Esophagus muscularis mucosa (tissue), 4 donors: ENCODE measurements at regions not wholly inside any gene's neighbourhood (a gene's known extent, or its start where the extent isn't known, plus 50 kb on each side); places are given as distances from the start of the nearest gene placed in this dataset.

Experiments
- DNase-seq: peaks from one replicate; pipeline ENCODE4 v3.0.0-alpha.2; 2017; ENCODE audit errors: extremely low spot score
- H3K27ac ChIP-seq, 4 donors: fragments of 200-600 bp; sonication (generic); replicated peaks in 1 of 4; 1 replicate in 3 of 4; 2 replicates in 1 of 4; pipeline ENCODE4 v1.5.1; 2016 to 2019; ENCODE audit warnings: mild to moderate bottlenecking in 1 of 4
- H3K27me3 ChIP-seq, 4 donors: fragments of 200-600 bp; sonication (generic); one replicate each; pipeline versions ENCODE4 v1.5.1 to v1.6.0; 2016 to 2019
- H3K36me3 ChIP-seq, 4 donors: fragments of 200-600 bp; sonication (generic); one replicate each; pipeline ENCODE4 v1.5.1; 2016 to 2019
- H3K4me1 ChIP-seq, 4 donors: fragments of 200-600 bp; sonication (generic); one replicate each; pipeline ENCODE4 v1.5.1; 2016 to 2019
- H3K4me3 ChIP-seq, 4 donors: fragments of 200-600 bp; sonication (generic); 1 replicate in 2 of 4; 2 replicates in 2 of 4; pipeline ENCODE4 v1.5.1; 2016 to 2019; ENCODE audit warnings: mild to moderate bottlenecking in 4 of 4, moderate library complexity in 1 of 4
- H3K9me3 ChIP-seq, 4 donors: fragments of 200-600 bp; sonication (generic); 1 replicate in 3 of 4; 2 replicates in 1 of 4; pipeline ENCODE4 v1.5.1; 2016 to 2019
- EP300 ChIP-seq: sonication (generic); formaldehyde crosslinking; IDR thresholded peaks from one replicate; pipeline ENCODE4 v1.6.1; 2017; ENCODE audit warnings: antibody characterized with exemption
- POLR2A ChIP-seq: fragments of 450-650 bp; IDR thresholded peaks from one replicate; pipeline ENCODE4 v1.6.1; 2017; ENCODE audit warnings: antibody characterized with exemption, moderate library complexity, mild to moderate bottlenecking, low read depth
- POLR2AphosphoS5 ChIP-seq, 2 donors: sonication (generic); formaldehyde crosslinking; IDR thresholded peaks; one replicate each; pipeline ENCODE4 v1.6.1; 2017; ENCODE audit warnings: antibody characterized with exemption in 2 of 2
- WGBS: methylation state at CpG from one replicate; pipeline ENCODE4 v1.1.5; 2018; 5-methylcytosine and 5-hydroxymethylcytosine counted together
- intact Hi-C: fragments of 100-400 bp; cut with DNase I; formaldehyde crosslinking; loops from one replicate; pipeline ENCODE4 v1.15.1; 2023
- TF ChIP-seq, protein P1 (sequence below), 3 experiments: fragments of 200-600 bp in 2 of 3; fragments of 450-650 bp in 1 of 3; sonication (generic) in 2 of 3; IDR thresholded peaks; one replicate each; pipeline ENCODE4 v1.5.1; 2017 to 2019; ENCODE audit warnings: antibody characterized with exemption in 3 of 3, mild to moderate bottlenecking in 2 of 3, moderate library complexity in 1 of 3

DNA sequence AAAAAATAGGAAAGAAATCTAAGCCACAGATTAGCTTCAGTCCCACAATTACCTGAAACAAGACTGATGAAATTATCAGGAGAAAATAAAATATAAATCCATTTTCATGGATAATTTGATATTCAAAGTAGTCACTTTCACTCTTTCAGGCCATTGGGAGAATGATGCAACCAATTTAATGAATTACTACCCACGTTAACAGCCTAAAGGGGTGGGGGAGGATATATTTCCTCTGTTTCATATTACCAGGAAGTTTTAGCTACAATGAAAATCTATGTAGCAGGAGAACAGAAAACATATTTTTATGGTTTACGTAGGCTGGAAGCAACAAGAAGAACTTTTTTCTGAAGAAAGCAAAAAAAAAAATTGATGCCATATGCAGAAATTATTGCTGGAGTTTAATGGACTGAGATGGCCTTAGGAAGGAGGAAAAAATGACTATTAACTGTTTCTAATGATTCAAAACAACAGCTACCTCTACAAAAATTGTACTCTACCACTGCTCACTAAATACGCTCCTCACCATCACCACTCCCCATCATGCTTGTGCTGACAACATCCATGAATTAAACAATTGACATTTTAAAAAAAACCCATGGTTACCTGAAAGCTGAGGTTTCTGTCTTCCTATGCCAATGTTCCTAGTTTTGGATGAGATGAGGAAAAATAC is 100.9 kb downstream of the CXXC4 start:
- H3K27ac ChIP-seq = no peak overlapping the region
- H3K4me1 ChIP-seq = peaks cover 3 to 15% (median 10%) of the 10 kb centered on the region in 4 donors
- intact Hi-C loops = no loop called here
- H3K36me3 ChIP-seq = no peaks in the 10 kb centered on the region
- TF ChIP-seq POLR2A = no peak
- no peak for TF ChIP-seq EP300
- TF ChIP-seq, protein P1, sequence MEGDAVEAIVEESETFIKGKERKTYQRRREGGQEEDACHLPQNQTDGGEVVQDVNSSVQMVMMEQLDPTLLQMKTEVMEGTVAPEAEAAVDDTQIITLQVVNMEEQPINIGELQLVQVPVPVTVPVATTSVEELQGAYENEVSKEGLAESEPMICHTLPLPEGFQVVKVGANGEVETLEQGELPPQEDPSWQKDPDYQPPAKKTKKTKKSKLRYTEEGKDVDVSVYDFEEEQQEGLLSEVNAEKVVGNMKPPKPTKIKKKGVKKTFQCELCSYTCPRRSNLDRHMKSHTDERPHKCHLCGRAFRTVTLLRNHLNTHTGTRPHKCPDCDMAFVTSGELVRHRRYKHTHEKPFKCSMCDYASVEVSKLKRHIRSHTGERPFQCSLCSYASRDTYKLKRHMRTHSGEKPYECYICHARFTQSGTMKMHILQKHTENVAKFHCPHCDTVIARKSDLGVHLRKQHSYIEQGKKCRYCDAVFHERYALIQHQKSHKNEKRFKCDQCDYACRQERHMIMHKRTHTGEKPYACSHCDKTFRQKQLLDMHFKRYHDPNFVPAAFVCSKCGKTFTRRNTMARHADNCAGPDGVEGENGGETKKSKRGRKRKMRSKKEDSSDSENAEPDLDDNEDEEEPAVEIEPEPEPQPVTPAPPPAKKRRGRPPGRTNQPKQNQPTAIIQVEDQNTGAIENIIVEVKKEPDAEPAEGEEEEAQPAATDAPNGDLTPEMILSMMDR (IDR thresholded peaks at IDR 0.05) = no peak
- no peak for TF ChIP-seq POLR2AphosphoS5 (IDR thresholded peaks at IDR 0.05)
- H3K27me3 ChIP-seq = no peaks in the 10 kb centered on the region
- no peaks in the 10 kb centered on the region for H3K9me3 ChIP-seq
- 64% methylated on average over 3 of the region's 3 CpGs for WGBS
- H3K4me3 ChIP-seq = no peak overlapping the region
- no peak for DNase-seq

DNA sequence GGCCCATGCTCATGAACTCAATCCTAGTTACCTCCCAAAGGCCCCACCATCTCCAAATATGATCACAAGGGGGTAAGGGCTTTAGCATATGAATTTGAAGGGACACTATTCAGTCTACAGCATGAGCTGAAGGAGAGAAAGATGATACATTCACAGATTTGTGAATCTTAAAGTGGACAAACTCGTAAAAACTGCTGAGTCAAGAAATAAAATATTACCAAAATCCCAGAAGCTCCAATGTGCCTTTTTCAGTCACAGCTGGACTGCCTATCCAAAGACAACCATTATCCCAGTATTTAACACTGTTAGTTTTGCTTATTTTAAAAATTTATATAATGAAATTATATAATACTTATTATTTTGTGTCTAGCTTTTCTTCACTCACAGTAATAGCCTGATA is 109.0 kb downstream of the CXXC4 start:
- WGBS = 83% methylated on average over 1 of the region's 1 CpG
- no peak overlapping the region for H3K27ac ChIP-seq
- intact Hi-C loops = no loop called here
- no peaks in the 10 kb centered on the region for H3K27me3 ChIP-seq
- no peak for DNase-seq
- H3K9me3 ChIP-seq = no peaks in the 10 kb centered on the region
- TF ChIP-seq EP300 (no peak), POLR2AphosphoS5 (IDR thresholded peaks at IDR 0.05) (no peak), POLR2A (no peak)
- TF ChIP-seq, protein P1 (IDR thresholded peaks at IDR 0.05) = no peak
- H3K36me3 ChIP-seq = no peaks in the 10 kb centered on the region
- no peak overlapping the region for H3K4me3 ChIP-seq
- H3K4me1 ChIP-seq = no peaks in the 10 kb centered on the region

DNA sequence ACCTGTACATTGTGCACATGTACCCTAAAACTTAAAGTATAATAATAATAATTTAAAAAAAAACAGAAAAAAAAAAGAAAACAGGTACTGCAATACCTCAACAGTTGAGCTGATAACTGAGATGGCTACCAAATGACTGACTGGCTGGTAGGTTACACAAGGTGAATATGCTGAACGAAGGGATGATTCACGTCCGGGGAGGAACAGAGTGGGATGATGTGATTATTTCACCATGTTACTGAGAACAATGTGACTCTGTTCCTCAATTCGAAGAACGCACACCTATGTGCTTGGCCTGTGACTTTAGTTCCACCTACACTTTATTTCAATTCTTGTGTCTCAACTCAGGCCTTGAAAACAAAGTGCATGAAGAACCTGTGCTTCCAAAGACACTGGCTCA is 111.7 kb downstream of the CXXC4 start:
- Histone ChIP-seq H3K27ac (no peak overlapping the region), H3K4me3 (no peak overlapping the region), H3K9me3 (no peaks in the 10 kb centered on the region), H3K4me1 (no peaks in the 10 kb centered on the region), H3K36me3 (no peaks in the 10 kb centered on the region), H3K27me3 (no peaks in the 10 kb centered on the region)
- WGBS = 93% methylated on average over 5 of the region's 5 CpGs
- TF ChIP-seq EP300 = no peak
- TF ChIP-seq, protein P1 (IDR thresholded peaks at IDR 0.05) = no peak
- TF ChIP-seq POLR2A = no peak
- TF ChIP-seq POLR2AphosphoS5 (IDR thresholded peaks at IDR 0.05) = no peak
- intact Hi-C loops = no loop called here
- DNase-seq = no peak

DNA sequence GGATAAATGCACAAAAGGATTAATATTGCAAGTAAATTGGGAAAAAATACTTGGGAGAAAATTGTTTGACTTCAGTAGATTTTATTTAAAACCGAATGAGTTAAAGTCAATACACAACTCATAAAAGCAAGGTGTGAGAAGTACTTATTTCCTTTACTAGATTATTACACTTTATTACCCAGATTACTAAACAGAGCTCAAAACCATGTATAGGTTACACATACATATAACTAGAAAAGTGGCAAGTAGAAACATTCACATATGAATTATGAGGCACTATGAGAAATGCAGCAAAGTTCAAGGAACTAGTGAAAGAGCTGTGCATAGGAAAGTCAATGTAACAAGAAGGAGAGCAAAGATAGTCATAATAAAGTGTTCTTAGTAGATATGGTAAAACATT is 113.0 kb downstream of the CXXC4 start:
- Histone ChIP-seq H3K4me1 (no peaks in the 10 kb centered on the region), H3K4me3 (no peak overlapping the region), H3K9me3 (no peaks in the 10 kb centered on the region), H3K27me3 (no peaks in the 10 kb centered on the region), H3K36me3 (no peaks in the 10 kb centered on the region), H3K27ac (no peak overlapping the region)
- 74% methylated on average over 1 of the region's 1 CpG for WGBS
- intact Hi-C loops = no loop called here
- no peak for TF ChIP-seq POLR2A
- no peak for TF ChIP-seq EP300
- no peak for TF ChIP-seq POLR2AphosphoS5 (IDR thresholded peaks at IDR 0.05)
- TF ChIP-seq, protein P1 (IDR thresholded peaks at IDR 0.05) = no peak
- no peak for DNase-seq

DNA sequence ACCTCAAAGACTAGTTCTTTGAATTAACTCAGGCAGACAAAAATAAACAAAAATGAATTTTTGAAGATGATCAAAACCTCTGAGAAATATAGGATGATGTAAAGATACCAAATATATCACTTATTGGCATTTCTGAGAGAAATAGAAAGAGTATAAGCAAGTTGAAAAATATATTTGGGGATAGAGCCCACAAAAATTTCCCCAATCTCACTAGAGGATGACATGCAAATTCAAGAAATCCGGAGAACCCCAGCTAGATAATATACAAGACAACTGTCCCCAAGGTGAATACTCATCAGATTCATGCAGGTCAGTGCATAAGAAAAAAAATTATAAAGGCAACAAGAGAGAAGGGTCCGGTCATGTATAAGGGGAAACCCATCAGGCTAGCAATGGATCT is 129.1 kb downstream of the CXXC4 start:
- H3K4me3 ChIP-seq = no peak overlapping the region
- intact Hi-C loops = no loop called here
- no peak for DNase-seq
- H3K36me3 ChIP-seq = no peaks in the 10 kb centered on the region
- TF ChIP-seq POLR2A = no peak
- no peak for TF ChIP-seq EP300
- TF ChIP-seq, protein P1 (IDR thresholded peaks at IDR 0.05) = no peak
- TF ChIP-seq POLR2AphosphoS5 (IDR thresholded peaks at IDR 0.05) = no peak
- H3K27me3 ChIP-seq = no peaks in the 10 kb centered on the region
- H3K27ac ChIP-seq = no peak overlapping the region
- H3K4me1 ChIP-seq = no peaks in the 10 kb centered on the region
- no peaks in the 10 kb centered on the region for H3K9me3 ChIP-seq
- 90% methylated on average over 2 of the region's 2 CpGs for WGBS
